HCT116 (cell line): ENCODE measurements at regions not wholly inside any gene's neighbourhood (a gene's known extent, or its start where the extent isn't known, plus 50 kb on each side); places are given as distances from the start of the nearest gene placed in this dataset.

ENCODE experiments used
- CEBPB ChIP-seq: IDR thresholded peaks from 2 replicates; pipeline ENCODE4 v1.6.1; 2012; ENCODE audit warnings: low read depth
- CTCF ChIP-seq, 3 experiments: fragments of 200-600 bp in 1 of 3; sonication (generic) in 1 of 3; IDR thresholded peaks in 2 of 3; conservative IDR thresholded peaks in 1 of 3; 2 replicates each; pipeline ENCODE4 v1.5.1; 2012 to 2017; ENCODE audit warnings: low read depth in 2 of 3, low read length in 2 of 3, antibody characterized with exemption in 1 of 3, borderline replicate concordance in 1 of 3, control low read depth in 1 of 3, mild to moderate bottlenecking in 1 of 3, mixed read lengths in 1 of 3, mixed run types in 1 of 3, moderate library complexity in 1 of 3; ENCODE audit not compliant: insufficient read depth in 1 of 3
- JUND ChIP-seq: IDR thresholded peaks from 2 replicates; pipeline ENCODE4 v1.6.1; 2012
- MAX ChIP-seq: IDR thresholded peaks from 2 replicates; pipeline ENCODE4 v1.6.1; 2012
- POLR2AphosphoS5 ChIP-seq: IDR thresholded peaks from 2 replicates; pipeline ENCODE4 v1.6.1; 2011; ENCODE audit warnings: mild to moderate bottlenecking, low read depth, low read length, moderate library complexity
- RAD21 ChIP-seq: IDR thresholded peaks from 2 replicates; pipeline ENCODE4 v1.6.1; 2012; ENCODE audit warnings: low read depth, mild to moderate bottlenecking
- SP1 ChIP-seq: IDR thresholded peaks from 2 replicates; pipeline ENCODE4 v1.6.1; 2012; ENCODE audit warnings: low read depth
- TF ChIP-seq, protein P1 (sequence below): IDR thresholded peaks from 2 replicates; pipeline ENCODE4 v1.6.1; 2011; ENCODE audit warnings: mild to moderate bottlenecking, low read length, moderate library complexity; ENCODE audit not compliant: insufficient replicate concordance; ENCODE audit errors: extremely low read depth

DNA sequence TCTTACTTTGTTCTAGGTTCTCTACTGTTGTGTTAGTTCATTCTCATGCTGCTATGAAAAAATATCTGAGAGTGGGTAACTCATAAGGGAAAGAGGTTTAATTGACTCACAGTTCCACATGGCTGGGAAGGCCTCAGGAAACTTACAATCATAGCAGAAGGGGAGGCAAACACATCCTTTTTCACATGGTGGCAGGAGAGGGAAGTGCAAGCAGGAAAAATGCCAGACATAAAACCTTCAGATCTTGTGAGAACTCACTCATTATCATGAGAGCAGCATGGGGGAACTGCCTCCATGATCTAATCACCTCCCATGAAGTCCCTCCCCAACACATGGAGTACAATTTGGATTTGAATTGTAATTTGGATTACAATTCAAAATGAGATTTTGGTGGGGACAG, 69.6 kb downstream of the MGST1 start:
- TF ChIP-seq POLR2AphosphoS5 (no peak), CTCF (IDR thresholded peaks at IDR 0.05 in 2 of 3, conservative IDR thresholded peaks at IDR 0.05 in 1 of 3; ENCODE audit: borderline replicate concordance in 1 of 3, insufficient read depth in 1 of 3, low read depth in 2 of 3, low read length in 2 of 3) (peak in 1 of 3 experiments; percentile 30; a peak in 2 of 6 replicates), RAD21 (no peak), SP1 (no peak), JUND (no peak), MAX (no peak), CEBPB (no peak)
- TF ChIP-seq, protein P1, sequence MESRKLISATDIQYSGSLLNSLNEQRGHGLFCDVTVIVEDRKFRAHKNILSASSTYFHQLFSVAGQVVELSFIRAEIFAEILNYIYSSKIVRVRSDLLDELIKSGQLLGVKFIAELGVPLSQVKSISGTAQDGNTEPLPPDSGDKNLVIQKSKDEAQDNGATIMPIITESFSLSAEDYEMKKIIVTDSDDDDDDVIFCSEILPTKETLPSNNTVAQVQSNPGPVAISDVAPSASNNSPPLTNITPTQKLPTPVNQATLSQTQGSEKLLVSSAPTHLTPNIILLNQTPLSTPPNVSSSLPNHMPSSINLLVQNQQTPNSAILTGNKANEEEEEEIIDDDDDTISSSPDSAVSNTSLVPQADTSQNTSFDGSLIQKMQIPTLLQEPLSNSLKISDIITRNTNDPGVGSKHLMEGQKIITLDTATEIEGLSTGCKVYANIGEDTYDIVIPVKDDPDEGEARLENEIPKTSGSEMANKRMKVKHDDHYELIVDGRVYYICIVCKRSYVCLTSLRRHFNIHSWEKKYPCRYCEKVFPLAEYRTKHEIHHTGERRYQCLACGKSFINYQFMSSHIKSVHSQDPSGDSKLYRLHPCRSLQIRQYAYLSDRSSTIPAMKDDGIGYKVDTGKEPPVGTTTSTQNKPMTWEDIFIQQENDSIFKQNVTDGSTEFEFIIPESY: no peak
